ENCODE measurements at regions not wholly inside any gene's neighbourhood (a gene's known extent, or its start where the extent isn't known, plus 50 kb on each side); places are given as distances from the start of the nearest gene placed in this dataset.
"Not testable (repeated sequence)": the region's sequence is repeated elsewhere in the genome, so short reads cannot be mapped to it uniquely, and the experiment has no call there.

DNA sequence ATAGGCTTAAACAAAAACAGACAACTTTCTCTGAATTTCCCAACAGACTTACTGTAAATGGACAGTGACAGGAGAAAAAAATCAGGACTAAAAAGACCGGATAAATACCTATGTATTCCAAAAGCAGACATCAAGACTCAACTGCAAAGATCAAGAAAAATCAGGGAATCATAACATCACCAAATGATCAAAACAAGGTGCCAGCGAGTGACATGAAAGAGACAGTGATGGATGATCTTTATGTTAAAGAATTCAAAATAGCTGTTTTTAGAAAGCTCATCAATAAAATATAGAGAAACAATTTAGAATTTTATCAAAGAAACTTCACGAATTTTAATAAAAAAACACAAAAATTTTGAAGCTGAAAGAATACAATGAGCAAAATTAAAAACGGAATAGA is 952.5 kb upstream of the ATXN7L3B start:
- no peak for DNase-seq

DNA sequence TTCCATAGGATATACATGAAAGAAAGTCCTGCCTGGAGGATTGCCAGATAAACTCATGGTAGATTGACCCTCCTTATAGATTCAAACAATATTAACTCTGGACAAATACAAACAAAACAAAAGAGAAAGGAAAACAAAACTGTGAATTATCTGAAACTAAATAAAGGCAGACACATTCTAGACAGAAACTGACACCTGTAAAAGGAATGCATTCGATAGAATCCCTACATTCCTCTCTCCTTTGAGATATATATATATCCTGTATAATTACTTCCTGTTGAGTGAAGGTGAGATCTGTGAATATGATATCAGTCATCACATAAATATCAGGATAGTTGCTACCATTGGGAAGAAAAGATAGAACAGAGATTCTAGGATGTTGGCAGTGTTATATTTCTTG is 948.4 kb upstream of the ATXN7L3B start:
- DNase-seq, result no peak

DNA sequence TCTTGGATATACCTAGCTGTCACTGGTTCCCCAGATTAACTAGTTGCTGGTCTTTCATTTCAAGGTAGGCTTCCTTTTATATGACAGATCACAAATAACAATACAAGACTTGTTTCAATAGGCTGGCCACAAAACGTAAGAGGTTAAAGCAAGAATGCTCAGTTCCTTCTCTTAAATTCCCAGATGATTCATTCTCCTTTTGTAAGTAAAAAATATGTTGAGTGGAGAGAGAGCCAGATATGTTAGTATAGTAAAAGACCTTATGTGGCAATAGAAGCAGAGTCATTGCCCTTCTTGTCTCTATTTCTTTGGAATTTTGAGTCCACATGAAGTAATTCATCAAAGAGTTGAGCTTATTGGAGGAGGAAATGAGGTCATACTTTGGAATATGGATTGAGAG is 939.0 kb upstream of the ATXN7L3B start:
- DNase-seq, result no peak

DNA sequence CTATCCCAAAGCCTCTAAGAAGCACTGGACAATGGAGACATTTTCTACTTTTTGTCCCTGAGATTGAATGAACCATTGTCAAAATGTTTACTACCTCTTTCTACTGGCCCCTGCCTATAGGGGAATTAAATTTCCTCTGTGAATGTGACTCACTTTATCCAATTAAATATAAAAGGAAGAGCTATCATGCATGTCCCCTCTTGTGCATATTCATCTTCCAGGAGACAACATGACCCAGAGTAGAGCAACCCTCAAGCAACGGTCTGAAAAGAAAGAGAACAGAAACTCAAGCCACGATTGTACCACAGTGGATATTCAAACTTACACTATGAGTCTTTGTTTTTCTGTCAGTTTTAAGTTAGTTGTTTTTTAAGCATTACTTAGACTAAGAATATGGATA is 938.4 kb upstream of the ATXN7L3B start:
- DNase-seq, result no peak

DNA sequence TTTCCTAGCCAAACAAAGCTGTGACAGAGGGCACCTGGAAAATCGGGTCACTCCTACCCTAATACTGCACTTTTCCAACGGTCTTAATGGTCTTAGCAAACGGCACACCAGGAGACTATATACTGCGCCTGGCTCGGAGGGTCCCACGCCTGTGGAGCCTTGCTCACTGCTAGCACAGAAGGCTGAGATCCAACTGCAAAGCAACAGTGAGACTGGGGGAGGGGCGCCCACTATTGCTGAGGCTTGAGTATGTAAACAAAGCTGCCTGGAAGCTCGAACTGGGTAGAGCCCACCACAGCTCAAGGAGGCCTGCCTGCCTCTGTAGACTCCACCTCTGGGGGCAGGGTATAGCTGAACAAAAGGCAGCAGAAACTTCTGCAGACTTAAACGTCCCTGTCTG is 931.7 kb upstream of the ATXN7L3B start:
- DNase-seq, result not testable (repeated sequence)

DNA sequence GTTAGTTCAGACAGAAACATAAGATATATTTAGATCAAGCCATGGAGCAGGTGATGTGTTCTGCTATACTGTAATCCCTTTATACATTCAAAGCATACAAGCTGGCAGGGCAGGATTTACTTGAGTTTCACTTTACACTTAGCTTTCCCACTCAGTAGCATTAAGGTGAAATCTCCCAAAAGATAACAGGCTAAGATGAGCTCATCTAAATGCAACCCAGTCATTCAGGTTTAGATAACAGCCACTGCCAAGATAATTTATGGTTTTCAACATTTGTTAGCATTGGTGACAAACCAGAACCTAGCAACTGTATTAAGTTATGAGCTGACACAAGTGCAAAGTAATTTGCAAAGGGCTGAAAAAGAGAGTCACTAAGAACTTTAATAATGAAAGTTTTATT is 925.1 kb upstream of the ATXN7L3B start:
- DNase-seq, result no peak

DNA sequence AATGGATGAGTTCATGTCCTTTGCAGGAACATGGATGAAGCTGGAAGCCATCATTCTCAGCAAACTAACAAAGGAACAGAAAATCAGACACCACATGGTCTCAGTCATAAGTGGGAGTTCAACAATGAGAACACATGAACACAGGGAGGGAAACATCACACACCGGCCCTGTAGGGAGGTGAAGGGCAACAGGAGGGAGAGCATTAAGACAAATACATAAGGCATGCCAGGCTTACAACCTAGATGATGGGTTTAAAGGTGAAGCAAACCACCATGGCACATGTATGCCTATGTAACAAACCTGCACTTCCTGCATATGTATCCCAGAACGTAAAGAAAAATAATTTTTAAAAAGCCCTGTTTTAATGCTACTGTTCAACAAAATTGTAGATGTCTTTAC is 914.2 kb upstream of the ATXN7L3B start:
- no peak for DNase-seq

DNA sequence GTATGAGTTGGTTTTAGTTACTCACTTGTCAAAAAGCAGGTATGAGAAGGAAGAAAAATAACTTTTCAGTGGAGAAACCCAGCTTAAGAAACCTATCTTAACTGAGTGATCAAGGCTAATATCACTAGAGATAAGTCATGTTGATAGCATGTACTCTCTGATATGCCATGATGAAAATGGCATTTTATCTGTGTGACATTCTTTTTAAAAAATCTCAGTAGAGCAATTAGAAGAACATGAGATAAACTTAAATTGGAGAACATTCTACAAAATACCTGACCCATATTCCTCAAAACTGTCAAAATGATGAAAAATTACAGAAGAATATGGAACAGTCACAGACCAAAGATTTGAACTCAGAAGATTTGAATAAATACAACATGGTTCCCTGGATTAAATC is 912.4 kb upstream of the ATXN7L3B start:
- DNase-seq, result no peak

DNA sequence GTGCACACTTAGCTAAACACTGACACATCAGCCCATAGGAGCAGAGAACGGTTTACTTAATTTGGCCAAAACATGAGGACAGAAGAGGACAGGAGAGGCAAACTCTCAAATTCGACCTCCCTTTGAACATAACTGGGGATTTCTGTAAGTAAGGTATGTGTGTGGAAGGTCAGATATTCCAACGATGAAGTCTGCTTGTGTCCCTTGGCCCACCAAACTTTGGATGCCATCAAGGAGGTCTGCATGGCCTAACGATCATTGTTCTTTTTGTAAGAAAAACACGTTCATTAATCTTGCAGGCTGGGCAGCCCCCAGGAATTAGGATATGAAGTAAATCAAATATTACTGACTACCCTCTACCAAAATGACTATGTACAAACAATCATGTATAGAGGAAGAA is 908.5 kb upstream of the ATXN7L3B start:
- no peak for DNase-seq

DNA sequence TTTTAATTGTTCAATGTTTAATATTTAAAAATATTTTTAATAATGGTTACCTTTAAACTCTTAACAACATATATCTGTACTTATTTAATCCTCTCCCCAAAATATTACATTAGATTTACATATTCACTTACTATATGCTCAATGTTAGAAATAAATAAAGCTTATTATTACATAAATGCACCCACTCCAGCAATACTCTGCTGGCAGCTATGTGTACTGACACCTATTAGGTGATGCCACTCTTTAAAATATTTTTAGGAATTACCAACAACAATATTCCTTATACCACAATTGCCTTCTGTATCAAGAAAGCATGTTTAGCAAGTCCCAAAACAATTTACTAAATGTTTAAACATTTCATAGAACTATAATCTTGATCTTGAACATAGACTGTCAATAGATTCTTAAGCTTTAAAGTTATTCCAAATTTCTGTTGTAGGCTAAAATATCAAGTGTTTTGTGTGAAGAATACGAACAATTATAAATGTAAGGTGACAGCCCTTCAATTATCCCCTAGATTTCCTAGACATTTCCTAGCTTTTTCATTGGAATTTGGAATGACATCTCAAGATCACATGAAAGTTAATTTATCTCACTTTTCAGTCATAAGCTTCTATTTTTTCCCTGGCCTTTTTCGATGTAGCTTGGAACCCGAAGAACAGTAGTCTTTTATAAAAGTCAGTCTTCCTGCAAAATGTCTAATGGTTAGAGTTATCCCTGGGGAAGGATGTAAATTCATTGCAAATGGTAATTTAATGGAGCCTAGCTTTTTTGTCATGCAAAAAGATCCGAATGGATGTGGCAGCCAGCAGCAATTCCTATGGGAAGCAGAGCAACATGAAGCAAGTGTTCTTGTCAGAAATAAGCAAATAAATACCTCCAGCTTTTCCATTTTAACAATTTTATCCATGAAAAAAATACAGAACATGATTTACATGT is 907.5 kb upstream of the ATXN7L3B start:
- no peak for DNase-seq

DNA sequence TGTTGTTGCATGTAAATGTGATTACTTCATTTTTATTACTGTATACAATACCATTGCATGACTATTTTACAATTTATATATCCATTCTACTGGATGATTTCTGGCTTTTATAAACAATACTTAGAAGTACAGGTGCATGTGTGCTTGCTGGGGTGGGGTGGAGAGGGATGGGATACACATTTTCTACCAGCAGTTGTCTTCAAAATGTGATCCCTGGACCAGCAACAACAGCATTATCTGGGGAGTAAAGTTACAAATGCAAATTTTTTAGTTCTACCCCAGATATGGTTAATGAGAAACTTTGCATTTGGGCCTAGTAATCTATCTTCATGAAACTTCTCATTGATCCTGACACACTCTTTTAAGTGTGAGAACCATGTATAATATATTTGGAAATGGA is 905.4 kb upstream of the ATXN7L3B start:
- no peak for DNase-seq

DNA sequence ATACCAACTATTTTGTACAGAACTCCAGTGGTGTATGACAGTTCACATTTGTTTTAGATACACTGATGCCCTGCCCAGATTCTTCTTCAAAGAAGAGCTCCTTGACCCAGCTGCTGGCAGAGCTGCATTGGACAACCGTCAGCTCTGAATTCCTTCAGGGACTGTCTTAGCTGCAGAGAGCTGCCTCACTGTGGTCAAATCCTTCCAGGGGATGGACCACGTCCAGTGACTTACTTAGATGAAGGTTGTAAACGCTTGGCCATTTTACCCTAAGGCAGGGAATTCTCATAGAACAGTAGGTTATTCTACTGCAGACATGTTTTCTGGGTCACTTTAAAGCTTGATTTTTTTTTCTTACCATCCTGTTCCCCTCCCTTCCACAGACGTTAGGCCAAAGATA is 905.0 kb upstream of the ATXN7L3B start:
- DNase-seq, result no peak

DNA sequence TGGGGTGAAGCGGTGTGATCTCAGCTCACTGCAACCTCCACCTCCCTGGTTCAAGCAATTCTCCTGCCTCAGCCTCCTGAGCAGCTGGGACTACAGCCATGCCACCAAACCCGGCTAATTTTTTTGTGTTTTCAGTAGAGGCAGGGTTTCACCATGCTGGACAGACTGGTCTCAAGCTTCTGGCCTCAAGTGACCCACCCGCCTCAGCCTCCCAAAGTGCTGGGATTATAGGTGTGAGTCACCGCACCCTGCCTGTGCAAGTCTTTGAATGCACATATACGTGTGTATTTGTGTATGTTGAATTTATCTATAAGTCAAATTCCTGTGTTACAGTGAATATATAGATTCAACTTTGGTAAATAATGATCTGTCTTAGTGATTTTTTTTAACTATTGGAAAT is 898.2 kb upstream of the ATXN7L3B start:
- not testable (repeated sequence) for DNase-seq

DNA sequence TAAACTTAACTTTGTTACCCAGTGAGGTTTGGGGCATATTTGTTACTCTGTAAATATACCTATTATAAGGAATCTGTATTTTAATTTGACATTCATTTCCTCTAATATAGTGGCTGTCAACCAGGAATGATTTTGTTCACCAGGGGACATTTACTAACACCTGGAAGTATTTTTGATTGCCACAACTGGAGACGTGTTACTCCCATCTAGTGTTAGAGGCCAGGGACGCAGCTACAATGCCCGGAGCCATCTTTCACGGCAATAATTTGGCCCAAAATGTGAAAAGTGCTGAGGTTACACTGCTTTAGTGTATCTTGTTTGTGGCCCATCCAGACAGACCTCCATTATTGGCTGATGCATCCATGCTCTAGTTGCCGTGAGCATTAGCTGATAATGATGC is 881.3 kb upstream of the ATXN7L3B start:
- no peak for DNase-seq

DNA sequence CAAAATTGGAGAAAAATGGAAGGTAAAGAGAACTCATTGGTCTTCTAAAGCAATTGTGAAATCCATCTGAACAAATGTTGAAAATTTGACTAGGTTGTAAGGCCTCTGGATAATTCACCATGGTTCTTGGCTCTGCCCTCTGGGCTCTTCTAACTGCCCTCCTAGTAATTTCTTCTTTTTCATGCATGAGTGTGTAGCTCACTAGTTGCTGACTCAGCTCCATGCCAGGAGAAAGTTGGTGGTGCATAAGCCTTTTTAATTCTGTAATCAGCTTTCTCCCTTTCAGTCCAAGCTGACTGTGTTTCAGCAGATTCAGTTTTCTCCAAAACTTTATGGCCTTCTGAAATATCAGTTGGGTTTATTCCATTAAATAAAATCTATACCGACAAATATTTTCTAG is 877.8 kb upstream of the ATXN7L3B start:
- no peak for DNase-seq

DNA sequence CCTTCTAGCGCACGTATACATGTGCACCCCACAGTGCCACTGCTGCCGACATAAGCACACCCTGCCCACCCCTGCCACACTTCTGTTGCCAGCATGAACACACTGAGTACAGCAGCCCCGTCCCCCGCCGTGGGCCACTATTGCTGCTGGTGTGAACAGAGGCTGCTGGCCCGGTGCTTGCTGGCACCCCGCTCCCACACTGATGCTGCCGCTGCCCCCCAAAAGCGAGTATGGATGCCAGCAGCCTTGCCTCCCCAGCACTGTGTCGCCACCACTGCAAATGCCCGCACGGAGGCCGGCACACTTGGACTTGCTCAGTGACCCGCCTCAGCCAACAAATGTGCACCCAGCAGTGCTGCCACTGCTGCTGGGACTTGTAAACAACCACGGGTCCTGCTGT is 872.4 kb upstream of the ATXN7L3B start:
- DNase-seq, result no peak

DNA sequence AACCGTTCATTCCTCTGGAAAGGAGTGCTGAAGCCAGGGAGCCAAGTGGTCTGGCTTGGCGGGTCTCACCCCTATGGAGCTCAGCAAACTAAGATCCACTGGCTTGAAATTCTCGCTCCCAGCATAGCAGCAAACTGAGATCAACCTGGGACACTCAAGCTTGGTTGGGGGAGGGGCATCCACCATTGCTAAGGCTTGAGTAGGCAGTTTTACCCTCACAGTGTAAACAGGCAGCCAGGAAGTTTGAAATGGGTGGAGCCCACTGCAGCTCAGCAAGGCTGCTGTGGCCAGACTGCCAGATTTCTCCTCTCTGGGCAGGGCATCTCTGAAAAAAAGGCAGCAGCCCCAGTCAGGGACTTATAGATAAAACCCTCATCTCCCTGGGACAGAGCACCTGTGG is 866.1 kb upstream of the ATXN7L3B start:
- not testable (repeated sequence) for DNase-seq

DNA sequence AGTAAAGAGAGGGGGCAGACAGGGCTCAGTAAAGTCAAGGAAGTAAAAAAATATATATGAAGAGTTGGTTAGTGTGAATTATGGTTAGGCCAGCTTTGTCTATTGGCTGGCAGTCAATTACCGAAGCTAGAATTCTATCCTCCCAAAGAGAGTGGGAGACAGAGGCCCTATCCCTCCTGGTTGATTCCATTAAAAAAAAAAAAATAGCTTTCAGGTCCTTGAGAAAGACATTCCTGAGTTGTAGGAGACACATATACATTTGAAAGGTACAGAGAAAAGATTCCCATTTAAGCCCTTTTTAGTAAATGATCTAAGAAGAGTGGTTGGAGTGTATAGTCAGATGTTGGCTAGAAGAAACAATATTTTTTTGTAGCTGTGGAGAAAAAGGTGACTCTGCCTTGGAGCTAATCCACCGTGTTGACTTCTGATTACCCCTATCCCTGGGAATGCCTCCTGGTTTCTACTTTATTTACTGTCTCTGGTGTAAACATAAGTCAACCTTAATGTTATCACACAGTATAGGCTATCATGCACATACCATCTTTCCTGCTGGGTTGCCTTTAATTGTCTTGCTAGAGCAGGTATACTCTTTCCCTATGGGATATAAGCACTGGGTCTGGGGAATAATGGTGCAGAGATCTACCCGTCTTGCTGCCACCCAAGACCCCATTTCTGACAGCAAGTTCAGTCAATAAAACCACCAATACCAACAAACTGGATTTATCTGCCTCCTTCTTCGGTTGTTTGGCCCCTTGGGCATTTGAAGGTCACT is 859.9 kb upstream of the ATXN7L3B start:
- no peak for DNase-seq

DNA sequence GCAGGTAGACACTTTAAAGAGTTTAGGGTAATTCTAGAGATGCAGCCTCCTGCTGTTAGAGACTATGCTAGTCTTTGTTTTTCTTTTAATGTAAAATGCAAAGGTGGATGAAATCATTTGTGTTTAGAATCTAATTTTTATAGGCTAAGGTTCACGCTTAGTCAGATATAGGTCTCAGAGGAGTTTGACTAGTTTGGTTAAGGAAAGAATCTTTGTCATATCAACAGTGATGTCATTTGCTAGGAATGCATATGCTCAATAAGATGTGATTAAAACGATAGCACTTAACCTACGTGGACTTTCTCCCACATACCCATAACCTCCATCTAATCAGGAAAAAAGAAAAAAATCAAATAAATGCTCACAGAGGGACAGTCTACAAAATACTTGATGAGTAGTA is 859.3 kb upstream of the ATXN7L3B start:
- no peak for DNase-seq

DNA sequence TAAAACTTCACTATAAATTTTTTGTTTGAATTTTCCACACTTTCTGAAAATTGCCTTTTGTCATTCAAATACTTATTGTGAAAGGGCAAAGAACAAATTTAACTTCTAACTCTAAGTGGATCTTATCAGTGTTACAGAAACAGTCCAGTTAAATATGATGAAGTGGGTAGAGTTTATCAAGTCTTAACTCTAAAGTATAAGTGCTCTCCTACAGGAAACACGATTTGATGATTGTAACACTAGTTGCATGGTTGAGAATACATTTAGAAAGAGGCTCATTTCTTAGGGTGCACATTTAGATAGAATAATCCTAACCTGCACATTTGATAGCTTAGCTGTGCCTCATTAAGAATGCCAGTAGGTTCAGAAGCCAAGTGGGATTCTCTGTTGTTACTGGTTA is 838.3 kb upstream of the ATXN7L3B start:
- no peak for DNase-seq

DNA sequence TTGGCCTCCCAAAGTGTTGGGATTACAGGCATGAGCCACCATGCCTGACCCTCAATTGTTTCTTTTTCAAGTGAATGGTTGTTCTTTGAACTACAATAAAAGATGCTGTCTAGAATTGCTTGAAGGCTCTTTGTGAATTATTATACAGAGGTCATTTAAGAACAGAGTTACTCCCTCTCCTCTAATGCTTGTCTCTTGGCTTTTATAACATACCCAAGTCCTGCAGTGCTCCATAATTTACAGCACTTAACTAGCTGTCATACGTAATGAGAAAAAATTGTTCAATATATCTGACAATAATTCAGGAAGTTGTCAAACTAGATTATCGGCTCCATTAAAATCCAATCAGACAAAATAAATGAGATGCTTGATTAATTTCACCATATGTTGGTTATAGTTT is 823.0 kb upstream of the ATXN7L3B start:
- DNase-seq, result no peak

DNA sequence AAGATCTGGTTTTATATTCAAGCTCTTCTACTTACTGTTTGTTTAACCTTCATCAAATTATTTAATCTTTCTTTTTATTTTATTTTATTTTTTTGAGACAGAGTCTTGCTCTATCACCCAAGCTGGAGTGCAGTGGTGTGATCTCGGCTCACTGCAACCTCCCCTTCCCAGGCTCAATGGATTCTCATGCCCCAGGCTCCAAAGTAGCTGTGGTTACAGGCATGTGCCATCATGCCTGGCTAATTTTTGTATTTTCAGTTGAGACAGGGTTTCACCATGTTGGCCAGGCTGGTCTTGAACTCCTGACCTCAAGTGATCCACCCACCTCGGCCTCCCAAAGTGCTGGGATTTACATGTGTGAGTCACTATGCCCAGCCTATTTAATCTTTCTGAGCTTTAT is 821.5 kb upstream of the ATXN7L3B start:
- DNase-seq, result not testable (repeated sequence)

DNA sequence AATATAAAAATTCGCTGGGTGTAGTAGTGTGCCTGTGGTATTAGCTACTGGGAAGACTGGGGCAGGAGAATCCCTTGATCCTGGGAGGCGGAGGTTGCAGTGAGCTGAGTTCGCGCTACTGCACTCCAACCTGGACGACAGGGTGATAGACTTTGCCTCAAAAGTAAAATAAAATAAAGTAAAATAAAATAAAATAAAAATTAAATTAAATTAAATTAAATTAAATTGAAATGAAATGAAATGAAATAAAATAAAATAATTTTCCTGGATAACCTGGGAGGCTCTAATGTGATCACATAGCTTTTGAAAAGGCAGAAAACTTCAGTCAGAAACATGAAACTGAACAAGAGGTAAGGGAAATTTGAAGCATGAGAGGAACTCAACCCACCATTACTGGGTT is 818.4 kb upstream of the ATXN7L3B start:
- DNase-seq, result no peak

DNA sequence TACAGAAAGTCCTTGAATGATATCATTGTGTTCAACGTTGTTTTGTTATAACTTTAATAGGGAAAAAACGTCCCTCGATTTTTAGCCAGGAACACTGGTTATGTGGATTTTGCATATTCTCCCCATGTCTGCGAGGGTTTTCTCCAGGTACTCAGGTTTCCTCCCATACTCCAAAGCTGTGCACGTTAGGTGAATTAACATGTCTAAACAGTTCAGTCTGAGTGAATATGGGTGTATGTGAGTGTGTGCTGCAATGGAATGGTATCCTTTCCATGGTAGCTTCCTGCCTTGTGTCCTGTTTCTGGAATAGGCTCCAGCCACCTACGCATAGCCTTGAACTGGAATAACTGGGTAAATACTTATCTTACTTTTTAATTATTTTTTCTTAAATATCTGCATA is 810.8 kb upstream of the ATXN7L3B start:
- no peak for DNase-seq
